D721Med (cell line): ENCODE measurements at regions not wholly inside any gene's neighbourhood (a gene's known extent, or its start where the extent isn't known, plus 50 kb on each side); places are given as distances from the start of the nearest gene placed in this dataset.

ENCODE experiments used
- DNase-seq: peaks from one replicate; pipeline ENCODE4 v3.0.0; 2011; ENCODE audit warnings: low spot score; ENCODE audit not compliant: insufficient read length
- FAIRE-seq: peaks from 2 replicates; lab custom pipeline; 2011; peaks lifted over from hg19 to GRCh38; lab: Jason Lieb, UNC
- TF ChIP-seq, protein P1 (sequence below): IDR thresholded peaks from 2 replicates; pipeline ENCODE4 v1.5.1; 2012; ENCODE audit warnings: mild to moderate bottlenecking, control low read depth; ENCODE audit not compliant: insufficient read depth; ENCODE audit errors: missing control alignments

DNA sequence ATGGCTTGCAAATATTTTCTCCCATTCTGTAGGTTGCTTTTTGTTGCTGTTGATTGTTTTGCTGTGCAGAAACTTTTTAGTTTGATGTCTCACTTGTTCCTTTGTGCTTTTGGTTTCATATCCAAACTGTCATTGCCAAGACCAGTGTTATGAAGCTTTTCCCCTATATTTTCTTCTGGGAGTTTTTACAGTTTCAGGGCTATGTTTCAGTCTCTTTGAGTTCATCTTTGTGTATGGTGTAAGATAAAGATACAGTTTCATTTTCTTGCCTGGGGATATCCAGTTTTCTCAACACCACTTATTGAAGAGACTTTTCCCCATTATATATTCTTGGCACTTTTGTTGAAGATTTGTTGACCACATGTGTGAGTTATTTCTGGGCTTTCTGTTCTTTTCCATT lies 139.9 kb downstream of the MRPL57 start:
- TF ChIP-seq, protein P1, sequence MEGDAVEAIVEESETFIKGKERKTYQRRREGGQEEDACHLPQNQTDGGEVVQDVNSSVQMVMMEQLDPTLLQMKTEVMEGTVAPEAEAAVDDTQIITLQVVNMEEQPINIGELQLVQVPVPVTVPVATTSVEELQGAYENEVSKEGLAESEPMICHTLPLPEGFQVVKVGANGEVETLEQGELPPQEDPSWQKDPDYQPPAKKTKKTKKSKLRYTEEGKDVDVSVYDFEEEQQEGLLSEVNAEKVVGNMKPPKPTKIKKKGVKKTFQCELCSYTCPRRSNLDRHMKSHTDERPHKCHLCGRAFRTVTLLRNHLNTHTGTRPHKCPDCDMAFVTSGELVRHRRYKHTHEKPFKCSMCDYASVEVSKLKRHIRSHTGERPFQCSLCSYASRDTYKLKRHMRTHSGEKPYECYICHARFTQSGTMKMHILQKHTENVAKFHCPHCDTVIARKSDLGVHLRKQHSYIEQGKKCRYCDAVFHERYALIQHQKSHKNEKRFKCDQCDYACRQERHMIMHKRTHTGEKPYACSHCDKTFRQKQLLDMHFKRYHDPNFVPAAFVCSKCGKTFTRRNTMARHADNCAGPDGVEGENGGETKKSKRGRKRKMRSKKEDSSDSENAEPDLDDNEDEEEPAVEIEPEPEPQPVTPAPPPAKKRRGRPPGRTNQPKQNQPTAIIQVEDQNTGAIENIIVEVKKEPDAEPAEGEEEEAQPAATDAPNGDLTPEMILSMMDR, result no peak
- no peak for FAIRE-seq
- no peak for DNase-seq

DNA sequence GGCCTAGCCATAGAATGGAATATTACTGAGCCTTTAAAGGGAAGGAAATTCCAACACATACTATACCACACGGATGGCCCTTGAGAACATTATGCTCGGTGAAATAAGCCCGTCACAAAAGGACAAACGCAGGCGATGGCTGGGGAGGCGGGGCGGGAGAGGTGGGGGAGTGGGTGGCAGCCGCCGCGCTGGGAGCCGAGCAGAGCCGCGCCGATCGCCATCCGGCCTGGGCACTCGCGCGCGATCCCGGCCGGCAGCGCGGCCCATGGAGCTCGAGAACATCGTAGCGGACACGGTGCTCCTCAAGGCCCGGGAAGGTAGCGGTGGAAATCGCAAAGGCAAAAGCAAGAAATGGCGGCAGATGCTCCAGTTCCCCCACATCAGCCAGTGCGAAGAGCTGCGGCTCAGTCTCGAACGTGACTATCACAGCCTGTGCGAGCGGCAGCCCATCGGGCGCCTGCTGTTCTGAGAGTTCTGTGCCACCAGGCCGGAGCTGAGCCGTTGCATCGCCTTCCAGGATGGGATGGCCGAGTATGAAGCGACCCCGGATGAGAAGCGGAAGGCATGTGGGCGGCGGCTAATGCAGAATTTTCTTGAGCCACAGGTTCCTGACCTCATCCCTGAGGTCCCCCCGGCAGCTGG lies 140.1 kb downstream of the ZDHHC20 start:
- DNase-seq, result no peak
- TF ChIP-seq, protein P1, result no peak
- FAIRE-seq, result no peak

DNA sequence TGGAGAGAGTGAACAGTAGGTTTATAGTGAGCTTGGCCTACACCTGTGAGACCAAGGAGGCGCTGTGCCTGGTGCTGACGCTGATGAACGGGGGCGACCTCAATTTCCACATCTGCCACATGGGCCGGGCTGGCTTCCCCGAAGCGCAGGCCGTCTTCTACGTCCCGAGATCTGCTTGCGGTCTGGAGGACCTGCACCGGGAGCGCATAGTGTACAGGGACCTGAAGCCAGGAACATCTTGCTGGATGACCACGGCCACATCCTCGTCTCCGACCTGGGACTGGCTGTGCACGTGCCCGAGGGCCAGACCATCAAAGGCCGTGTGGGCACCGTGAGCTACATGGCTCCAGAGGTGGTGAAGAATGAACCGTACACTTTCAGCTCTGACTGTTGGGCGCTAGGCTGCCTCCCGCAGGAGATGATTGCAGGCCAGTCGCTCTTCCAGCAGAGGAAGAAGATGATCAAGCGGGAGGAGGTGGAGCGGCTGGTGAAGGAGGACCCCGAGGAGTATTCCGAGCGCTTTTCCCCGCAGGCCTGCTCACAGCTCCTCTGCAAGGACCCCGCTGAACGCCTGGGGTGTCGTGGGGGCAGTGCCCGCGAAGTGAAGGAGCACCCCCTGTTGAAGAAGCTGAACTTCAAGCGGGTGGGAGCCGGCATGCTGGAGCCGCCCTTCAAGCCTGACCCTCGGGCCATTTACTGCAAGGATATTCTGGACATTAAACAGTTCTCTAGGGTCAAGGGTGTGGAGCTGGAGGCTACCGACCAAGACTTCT lies 139.0 kb downstream of the ZDHHC20 start:
- DNase-seq (no peak), FAIRE-seq (no peak)
- TF ChIP-seq, protein P1, result no peak

DNA sequence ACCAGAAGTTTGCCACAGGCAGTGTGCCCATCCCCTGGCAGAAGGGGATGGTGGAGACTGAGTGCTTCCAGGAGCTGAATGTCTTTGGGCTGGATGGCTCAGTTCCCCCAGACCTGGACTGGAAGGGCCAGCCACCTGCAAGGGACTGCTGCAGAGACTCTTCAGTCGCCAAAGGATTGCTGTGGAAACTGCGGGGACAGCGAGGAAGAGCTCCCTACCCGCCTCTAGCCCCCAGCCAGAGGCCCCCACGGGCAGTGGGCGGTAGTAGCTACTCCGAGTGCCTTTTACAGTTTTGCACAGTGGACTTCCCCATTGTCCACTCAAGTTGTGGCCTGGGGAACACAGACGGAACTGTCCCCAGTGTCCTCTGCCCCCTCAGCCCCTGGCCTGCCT lies 138.5 kb downstream of the ZDHHC20 start:
- no peak for FAIRE-seq
- no peak for DNase-seq
- TF ChIP-seq, protein P1, result no peak

DNA sequence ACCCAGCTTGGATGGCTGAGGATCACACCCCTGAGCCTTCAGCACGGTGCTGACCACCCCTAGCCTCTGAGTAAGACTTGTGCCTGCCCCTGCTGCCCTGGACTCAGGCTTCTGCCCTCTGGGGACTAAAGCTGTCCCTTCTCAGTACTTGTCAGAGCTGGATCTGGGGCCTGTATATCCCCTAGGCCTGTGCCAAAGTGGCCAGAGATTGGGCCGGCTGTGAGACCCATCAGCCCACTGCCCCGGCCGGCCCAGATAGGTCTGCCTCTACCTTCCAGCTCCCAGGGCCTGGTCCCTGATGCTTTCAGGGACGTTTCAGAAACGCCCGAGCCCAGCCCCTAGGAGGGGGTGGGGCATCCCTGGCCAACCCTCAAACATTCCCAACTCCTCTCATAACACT lies 137.8 kb downstream of the ZDHHC20 start:
- TF ChIP-seq, protein P1, result no peak
- DNase-seq, result no peak
- no peak for FAIRE-seq

DNA sequence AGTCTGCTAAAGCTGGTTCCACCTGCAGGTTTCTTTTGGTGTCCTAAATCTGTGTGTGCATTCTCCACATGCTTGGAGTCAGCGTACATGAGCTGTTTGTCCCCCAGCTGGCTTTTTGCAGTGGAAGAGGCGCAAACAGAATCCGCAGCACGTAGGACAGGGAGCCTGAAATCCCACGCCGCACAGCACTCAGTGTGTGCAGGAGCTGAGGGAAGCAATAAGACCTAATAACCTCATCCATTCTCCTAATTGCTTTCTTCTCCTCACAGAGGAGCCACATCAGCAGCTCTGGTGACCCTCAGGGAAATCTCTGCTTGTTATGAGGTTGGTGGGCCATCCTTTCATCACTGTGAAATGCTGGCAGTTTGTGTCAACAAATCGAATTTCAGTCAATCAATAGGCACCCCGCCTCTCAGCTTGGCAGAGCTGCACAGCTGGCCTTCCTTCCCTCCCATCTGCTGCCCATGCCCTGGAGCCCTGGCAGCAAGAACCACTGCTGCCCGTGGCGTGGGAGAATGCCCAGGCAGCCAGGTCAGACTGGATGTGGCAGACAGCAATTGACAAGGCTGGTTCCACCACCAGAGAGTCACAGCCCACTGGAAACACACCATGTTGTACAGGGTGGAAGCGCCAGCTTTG lies 136.7 kb downstream of the ZDHHC20 start:
- DNase-seq, result no peak
- TF ChIP-seq, protein P1, result no peak
- FAIRE-seq, result no peak
